HG03135 (cell line): ENCODE measurements at regions not wholly inside any gene's neighbourhood (a gene's known extent, or its start where the extent isn't known, plus 50 kb on each side); places are given as distances from the start of the nearest gene placed in this dataset.

Experiments used
- ATAC-seq: cut with Tn5 transposase; IDR thresholded peaks from one replicate; pipeline ENCODE4 v1.9.1; 2021; ENCODE audit warnings: mild to moderate bottlenecking, moderate library complexity; ENCODE audit not compliant: unreplicated experiment

GRCh38 chr5:54370982-54371381 is 60.6 kb upstream of the ARL15 start:
- ATAC-seq, result no peak

- ATAC-seq, result no peak
Measured at GRCh38 chr5:54367844-54368243, 57.5 kb upstream of the ARL15 start.

GRCh38 chr5:54366707-54367106 is 56.3 kb upstream of the ARL15 start:
- no peak for ATAC-seq

- no peak for ATAC-seq
Measured at GRCh38 chr5:54363669-54364068, 53.3 kb upstream of the ARL15 start.

- ATAC-seq, result no peak
Measured at GRCh38 chr5:54362992-54363625, 52.7 kb upstream of the ARL15 start.

- no peak for ATAC-seq
Measured at GRCh38 chr5:54362434-54362833, 52.1 kb upstream of the ARL15 start.

GRCh38 chr5:54361691-54362411 is 51.5 kb upstream of the ARL15 start:
- ATAC-seq, result no peak

GRCh38 chr5:54360925-54361662 is 50.7 kb upstream of the ARL15 start:
- no peak for ATAC-seq
